H54 (cell line): ENCODE measurements at regions not wholly inside any gene's neighbourhood (a gene's known extent, or its start where the extent isn't known, plus 50 kb on each side); places are given as distances from the start of the nearest gene placed in this dataset.

Experiments used
- DNase-seq: peaks from one replicate; pipeline ENCODE4 v3.0.0; 2011; ENCODE audit warnings: low spot score, mixed read lengths; ENCODE audit not compliant: insufficient read length
- FAIRE-seq: peaks from 3 replicates; lab custom pipeline; 2011; peaks lifted over from hg19 to GRCh38; lab: Jason Lieb, UNC
- POLR2A ChIP-seq: IDR thresholded peaks from 2 replicates; pipeline ENCODE4 v1.6.1; 2011; ENCODE audit warnings: low read depth, mild to moderate bottlenecking, low read length

DNA sequence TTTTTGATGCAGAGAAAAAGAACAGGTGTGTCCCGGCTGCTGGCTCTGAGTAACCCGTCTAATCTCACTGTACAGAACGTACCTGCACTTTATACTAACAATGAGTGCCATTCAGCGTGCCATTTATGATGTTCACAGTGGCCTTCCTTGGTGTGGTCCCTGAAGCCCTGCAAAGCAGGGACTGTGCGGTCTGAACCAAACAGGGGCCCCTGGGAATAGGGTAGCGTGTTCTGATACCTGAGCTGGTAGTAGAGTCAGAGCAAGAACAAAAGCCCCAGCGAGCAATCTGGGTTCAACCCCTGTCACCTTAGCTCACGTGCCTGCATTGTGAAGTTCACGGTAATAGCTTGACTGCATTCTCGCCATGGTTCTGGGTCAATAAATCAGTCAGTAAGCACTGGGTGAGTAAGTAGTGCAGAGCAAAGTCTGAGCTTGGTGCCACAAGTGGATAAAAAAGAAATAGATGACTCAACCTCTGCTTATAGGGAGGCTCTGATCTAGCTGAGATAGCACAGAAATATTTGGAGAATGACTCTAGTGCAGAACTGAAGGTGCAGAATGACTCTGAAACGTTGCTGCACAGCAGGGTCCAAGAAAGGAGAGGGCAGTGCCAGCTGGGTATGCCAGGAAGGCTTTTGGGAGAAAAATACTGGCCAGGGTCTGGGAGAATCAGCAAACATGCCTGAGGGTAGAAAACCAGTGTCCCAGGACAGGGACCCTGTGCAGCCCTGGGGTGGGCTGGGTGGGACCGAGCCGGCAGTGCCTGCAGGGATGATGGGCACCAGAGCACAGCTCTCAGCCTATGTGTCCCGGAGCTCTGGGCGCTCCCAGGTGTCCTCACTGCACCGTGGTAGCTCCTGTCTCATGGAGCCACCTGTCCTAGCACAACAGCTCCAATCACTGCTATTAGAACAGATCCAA is 125.9 kb downstream of the RHOU start:
- TF ChIP-seq POLR2A, result no peak
- peak; percentile 80 for FAIRE-seq
- DNase-seq, result peak; percentile 91

DNA sequence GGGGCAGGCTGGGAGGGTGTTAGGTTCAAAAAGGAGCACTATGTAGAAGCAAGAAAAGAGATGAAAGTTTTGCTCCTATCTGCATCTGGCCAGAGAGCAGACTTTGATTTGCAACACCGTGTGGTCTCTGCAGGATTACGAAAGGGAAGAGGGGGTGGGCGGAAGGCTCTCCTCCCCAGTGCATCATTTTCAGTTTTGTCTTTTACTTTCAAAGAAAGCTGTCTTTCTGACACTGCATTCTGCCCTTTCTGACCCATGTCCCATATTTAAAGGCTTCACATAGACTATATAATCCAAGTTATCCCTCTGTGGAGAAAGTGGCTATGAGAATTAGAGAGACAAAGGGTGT is 126.5 kb downstream of the RHOU start:
- no peak for DNase-seq
- no peak for FAIRE-seq
- TF ChIP-seq POLR2A, result no peak

DNA sequence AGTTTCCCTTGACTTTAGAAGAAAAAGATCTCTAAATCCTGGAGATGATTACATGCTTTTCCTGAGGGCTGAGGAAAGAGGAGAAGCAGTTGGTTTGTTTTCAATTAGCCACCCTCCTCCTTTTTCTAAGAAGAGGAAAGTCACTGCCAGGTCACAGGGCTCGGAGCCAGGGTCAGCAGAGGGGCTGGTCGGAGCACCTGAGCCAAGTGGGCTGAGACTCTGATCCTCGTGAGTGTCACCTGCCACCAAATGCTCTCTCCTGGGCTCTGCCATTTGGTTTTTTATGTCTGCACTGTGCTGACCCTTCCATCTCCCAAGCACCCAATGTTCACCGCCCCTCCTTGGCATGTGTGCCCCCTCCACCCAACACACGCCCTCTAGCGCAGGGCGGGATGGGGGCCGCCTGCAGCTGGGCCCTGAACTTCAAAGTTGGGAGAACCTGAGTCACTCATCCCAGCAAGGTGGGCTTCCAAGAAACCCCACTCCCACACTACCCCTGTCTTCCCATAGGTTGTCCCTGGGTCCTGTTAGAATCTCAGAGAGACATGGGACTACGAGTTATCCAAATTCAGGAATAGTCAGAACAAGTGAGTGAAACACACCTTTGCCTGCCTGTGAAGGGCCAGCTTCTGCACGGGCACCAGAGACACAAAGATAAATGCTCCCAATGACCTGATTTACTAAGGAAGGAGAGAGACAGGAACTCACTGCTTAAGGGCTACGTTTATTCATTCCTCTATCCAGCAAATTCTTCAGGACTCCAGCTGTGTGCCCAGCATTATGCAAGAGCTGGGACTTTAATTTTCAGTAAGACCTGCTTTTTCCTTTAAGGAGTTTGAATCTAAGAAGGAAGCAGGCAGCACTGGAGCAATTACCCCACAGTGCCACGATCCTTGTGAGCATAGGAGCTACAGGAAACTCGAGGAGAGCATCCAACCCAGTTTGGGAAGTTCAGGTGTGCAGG is 127.5 kb downstream of the RHOU start:
- no peak for FAIRE-seq

DNA sequence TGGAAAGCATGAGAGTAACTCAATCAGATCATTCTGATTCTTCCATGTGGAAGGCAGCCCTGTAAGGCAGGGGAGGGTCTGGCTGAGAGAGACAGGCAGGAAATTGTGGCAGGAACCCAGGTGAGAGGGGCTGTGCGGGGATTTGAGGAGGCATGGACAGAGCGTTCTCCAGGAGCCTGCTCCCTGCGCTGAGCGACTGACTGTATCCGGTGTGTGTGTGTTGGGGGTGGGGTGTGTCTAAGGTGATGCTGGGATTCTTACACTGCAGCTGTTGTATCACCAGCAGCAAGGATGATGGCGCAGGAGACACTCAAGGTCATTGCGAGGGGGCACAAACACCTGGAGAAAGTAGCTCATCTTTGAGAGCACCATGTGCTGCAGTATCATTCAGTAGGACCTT is 128.5 kb downstream of the RHOU start:
- FAIRE-seq (no peak), DNase-seq (no peak)
- TF ChIP-seq POLR2A, result no peak

More for the DNA sequence above, 127.5 kb downstream of the RHOU start:
- no peak for DNase-seq
- TF ChIP-seq POLR2A, result no peak

DNA sequence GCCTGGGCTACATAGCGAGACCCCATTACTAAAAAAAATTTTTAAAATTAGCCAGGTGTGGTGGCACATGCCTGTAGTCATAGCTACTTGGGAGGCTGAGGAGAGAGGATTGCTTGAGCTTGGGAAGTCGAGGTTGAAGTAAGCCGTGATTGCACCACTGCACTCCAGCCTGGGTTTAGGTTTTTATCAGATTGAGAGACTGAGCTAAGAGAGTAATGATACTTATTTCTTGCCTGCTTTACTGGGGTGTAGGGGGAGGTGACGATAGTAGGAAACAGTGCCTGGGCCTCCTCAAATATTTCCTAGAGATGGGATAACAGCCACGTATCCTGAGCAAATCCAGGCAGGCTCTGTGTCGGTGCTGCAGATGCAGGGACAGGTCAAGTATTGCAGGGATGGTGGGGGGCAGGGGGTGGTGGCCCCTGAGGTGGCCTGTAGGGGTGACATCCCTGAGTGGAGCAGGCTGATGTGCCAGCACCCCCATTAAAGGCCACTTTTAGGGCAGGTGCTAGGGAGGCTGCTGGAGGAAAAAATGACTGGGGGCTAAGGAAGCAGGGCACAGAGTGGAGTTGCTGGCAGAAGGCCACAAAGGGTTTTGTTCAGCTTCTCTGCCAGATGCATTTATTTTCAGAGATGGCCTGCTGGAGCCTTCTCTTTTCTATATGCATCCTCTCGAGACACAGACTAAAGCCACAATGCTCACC is 130.5 kb downstream of the RHOU start:
- DNase-seq, result no peak
- no peak for TF ChIP-seq POLR2A
- FAIRE-seq, result no peak

DNA sequence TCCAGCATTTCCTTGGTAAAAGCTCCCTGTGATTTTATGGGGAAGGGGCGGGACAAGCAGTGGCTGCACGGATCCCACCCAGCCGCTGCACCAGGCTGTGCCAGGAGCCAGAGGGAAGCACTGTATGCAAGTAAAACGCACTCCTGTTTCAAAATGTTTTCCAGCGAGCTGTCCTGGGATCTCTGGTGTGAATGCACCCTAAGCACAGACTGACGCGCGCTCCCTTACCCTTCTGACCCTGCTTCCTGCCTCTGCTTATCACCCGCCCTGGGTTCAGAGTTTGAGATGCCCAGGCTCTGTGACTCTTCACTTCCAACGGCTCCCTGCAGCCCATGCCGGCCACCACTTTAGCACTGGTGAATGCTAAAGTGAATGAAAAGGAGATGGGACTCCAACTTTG is 131.2 kb downstream of the RHOU start:
- no peak for TF ChIP-seq POLR2A
- no peak for DNase-seq
- FAIRE-seq, result no peak

DNA sequence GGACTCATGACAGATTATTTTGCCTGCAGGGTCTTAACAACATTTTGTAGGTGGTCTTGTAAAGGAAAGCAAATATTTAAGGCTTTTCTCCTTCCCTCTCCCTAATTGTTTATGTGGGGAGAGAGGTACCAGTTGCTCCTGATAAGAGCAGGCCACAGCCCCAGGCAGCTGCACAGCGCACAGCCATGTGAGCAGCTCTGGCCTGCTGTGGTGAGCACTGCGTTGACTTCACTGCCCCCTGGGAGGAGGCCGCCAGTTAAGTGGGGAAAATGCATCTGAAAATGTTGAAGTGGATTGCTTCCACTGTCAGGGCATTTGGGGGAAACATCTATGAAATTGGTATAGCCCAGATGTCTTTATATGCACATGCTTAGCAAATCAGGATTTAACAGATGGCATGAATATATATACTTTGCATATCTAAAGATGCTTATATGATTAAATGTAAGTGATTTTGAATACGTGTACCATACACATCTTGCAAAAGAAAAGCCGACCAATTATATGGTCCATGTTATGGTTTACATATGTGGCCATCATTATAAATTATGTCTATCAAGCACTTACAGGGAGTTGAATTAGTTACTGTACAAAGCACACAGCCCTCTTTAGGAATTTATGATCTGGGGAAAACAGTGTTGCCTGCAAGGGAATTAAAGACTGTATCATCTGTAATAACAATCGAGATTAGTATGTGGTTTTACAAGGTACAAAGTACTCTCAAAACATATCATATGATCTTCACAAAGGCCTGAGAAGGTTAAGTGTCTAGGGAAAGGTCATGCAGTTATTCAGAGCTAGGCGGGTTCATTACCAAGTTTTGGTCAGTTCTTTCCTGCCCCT is 132.1 kb downstream of the RHOU start:
- TF ChIP-seq POLR2A, result no peak
- DNase-seq, result no peak
- FAIRE-seq, result no peak

DNA sequence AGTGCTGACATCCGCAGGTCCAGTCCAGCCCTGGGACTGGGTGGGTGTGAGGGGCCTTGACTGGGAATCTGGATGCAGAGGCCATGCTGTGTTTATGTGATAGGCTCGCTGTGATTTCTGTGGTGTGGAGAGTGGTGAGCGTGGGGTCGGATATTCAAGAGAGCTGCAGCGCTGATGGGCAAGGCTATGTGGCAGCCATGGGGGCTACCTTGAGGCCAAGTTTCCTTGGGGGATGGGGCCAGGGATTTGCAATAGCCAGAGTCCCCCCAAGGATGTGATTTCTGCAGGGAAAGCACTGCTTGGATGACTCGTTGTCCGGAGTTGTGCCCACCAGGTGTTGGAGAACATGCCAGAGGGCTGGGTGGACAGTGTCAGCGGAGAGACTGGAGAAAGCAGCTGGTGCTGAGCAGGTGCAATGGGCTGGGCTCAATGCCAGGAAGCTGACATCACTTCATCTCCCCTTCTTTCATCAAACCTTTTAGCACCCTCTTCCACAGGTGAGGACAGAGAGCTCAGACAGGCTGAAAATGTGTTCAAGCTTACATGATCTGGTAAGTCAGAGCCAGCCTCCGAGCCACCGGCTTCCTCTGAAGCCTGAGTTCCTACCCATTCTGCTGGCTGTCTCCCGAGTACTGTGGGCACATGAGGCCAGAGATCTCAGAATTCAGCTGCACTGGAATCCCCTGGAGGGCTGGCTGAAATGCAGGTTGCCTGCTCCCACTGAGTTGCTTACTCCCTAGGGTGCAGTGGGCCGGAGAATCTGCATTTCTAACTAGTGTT is 132.9 kb downstream of the RHOU start:
- no peak for FAIRE-seq
- TF ChIP-seq POLR2A, result no peak
- DNase-seq, result no peak

DNA sequence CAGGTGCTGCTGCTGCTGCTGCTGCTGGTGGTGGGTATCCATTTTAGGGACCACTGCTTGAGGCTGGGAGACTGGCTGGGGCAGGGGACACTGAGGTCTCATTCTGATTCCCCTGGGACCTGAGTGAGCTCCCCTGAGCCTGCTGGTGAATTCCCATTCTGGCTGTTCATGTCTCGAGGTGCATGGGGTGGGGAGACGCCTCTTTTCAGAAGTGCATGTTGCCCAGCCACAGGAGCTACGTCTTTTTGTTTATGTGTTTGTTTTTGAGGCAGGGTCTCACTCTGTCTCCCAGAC is 133.4 kb downstream of the RHOU start:
- DNase-seq, result no peak
- FAIRE-seq, result no peak
- TF ChIP-seq POLR2A, result no peak

DNA sequence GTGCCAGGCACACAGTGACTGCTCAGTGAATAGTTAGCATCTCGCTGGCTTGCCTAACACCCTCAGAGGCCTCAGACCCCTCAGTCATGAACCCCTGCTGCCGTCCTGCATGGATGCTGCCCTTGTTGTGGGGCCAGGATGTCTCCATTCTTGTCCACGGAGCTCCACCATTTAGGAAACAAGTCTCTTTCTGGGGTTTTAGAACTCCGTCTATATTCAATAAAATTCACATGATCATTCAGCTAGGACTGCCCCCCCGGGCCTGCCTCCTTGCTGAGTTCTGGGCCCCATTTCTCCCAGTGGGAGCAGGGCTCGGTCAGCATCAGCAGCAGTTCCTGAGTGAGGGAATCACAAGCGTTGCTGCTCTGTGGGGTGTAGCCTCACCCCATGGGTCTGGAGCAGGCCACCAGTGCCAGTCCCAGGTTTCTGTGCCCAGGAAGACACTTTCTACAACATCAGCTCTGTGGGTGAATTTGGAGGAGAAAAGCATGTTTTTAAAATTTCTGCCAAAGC is 134.1 kb downstream of the RHOU start:
- TF ChIP-seq POLR2A, result no peak
- no peak for DNase-seq
- FAIRE-seq, result no peak

DNA sequence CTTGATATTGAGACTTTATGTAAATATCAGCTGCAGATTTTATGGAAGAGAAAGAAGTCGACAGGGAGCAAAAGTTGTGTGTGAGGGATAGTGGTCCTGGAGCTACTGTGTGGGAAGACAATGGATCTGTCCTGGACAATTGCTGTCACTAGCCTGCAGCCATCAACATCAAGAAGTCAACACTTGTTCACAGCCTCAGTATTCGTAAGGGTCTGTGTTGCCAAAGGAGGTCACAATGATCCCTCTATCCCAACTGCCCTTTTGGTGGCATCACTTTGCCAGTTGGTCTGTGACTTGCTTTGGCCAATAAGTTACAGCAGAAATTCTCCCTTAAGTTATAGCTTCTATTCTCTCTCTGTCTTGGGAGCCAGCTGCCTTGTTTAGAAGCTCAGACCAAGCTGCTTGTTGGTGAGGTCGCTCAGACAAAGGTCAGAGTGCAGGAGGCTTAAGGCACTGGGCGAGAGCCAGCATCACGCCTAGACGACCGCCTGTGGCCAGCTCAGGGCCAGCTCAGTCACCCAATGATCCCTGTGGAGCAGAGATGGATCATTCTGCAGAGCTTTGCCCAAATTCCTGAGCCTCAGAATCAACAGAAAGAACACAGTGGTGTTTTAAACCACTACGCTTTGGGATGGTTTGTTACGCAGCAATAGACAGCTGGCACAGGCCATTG is 134.9 kb downstream of the RHOU start:
- DNase-seq (no peak), FAIRE-seq (no peak)
- TF ChIP-seq POLR2A, result no peak
